GM19452 (cell line): ENCODE measurements at regions not wholly inside any gene's neighbourhood (a gene's known extent, or its start where the extent isn't known, plus 50 kb on each side); places are given as distances from the start of the nearest gene placed in this dataset.
"Not testable (repeated sequence)": the region's sequence is repeated elsewhere in the genome, so short reads cannot be mapped to it uniquely, and the experiment has no call there.

Source experiments
- ATAC-seq: cut with Tn5 transposase; IDR thresholded peaks from one replicate; pipeline ENCODE4 v1.9.1; 2021; ENCODE audit not compliant: unreplicated experiment

DNA sequence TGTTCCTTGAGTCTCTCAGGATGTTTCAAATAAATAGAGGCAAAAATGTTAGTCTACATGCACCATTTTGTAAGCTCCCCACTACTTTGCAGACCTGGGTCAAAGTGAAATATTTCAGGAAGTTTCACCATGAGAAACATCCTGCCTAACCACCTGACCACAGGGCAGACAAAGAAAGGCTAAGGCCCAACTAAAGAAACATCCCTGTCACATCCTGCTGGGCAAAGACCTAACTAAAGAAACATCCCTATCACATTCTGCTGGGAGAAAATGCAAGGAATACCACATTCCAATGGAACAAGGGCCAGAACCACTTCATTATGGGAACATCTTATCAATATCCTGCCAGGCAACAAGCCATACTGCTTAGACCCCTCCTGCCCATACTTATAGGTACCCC is 1303.4 kb downstream of the TECRL start:
- ATAC-seq = no peak

DNA sequence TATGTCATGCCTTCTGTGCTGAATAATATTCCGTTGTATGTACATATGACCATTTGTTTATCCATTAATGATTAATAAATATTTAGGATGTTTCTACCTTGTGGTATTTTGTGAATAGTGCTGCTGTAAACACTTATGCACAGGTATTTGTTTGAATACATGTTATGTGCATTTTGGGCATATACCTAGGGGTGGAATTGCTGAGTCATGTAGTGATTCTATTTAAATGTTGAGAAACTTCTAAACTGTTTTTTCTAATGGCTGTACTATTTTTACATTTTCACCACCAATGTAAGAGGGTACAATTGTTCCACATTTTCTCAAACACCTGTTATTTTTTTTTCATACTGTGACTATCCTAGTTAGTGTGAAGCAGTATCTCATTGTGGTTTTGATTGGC is 1318.6 kb downstream of the TECRL start:
- no peak for ATAC-seq

DNA sequence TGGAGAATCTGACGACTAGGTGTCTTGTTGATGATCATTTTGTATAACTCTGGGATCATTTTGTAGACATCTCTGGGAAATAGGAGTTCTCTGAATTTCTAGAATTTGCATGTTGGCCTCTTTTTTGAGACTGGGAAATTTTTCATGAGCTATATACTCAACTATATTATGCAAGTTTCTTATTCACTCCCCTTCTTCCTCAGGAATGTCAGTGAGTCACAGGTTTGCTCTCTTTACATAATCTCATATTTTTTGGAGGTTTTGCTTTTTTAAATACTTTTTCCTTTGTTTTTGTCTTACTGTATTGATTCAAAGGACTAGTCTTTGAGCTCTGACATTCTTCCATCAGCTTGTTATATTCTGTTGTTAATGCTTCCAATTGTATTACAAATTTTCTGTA is 1324.2 kb downstream of the TECRL start:
- no peak for ATAC-seq

DNA sequence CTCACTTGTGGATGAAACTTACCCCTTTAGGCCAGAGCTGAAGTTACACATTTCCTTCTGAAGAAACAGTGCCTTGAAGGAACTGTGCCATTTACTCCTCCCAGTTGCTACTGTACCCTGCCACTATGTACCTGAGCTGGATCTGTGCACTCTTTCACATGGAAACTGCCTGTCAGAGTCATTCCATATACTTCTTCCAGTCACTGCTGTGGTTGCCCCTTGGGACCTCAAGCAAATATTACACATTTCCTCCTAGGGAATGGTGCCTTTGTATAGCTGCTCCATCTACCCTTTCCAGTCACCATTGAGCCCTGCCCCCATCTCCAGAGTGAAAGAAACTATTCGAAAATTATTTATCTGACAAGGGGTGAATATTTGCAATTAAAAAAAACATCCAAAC is 1328.3 kb downstream of the TECRL start:
- no peak for ATAC-seq

DNA sequence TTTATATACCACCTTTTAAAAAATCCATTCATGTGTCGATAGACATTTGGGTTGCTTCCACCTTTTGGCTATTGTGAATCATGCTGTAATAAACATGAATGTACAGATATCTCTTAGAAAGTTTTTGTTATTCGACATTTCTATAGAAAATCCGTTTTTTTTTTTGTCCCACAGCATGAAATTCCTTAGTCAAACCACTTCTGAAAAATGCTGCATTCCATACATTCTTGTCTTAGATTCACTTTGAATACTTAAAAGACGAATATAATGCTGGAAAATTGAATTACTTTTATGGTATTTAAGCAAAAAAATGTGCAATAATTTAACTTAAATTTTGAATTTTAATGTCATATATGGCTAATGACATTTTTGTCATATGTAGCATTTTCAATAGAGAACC is 1345.5 kb downstream of the TECRL start:
- no peak for ATAC-seq

DNA sequence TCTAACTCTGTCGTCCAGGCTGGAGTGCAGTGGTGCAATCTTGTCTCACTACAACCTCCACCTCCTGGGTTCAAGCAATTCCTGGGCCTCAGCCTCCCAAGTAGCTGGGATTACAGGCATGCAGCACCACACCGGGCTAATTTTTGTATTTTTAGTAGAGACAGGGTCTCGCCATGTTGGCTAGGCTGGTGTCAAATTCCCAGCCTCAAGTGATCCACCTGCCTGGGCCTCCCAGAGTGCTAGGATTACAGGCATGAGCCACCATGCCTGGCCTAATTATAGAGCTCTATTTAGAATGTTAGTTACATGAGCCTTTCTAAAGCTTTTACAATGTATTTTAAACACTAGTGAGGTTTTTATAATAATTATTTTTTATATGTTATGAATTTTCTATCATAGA is 1346.4 kb downstream of the TECRL start:
- not testable (repeated sequence) for ATAC-seq

DNA sequence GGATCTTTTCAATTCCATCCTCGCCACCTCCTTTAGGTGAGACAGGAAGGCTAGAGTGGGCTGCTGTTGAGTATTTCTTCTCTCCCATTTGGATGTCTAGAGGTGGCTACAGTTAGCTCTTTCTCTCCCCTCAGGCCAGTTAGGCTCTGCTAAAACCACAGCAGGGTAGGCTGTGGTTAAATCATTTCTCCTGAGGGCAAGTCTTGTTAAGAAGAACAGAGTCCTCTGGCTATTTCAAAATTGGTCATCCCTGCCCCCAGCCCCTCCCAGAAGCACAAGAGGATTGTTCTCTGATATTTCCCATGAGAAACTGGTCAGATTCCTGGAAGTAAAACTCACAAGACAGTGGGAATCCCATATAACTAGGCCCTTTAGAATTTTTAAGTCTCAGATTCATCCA is 1359.5 kb downstream of the TECRL start:
- ATAC-seq = no peak

DNA sequence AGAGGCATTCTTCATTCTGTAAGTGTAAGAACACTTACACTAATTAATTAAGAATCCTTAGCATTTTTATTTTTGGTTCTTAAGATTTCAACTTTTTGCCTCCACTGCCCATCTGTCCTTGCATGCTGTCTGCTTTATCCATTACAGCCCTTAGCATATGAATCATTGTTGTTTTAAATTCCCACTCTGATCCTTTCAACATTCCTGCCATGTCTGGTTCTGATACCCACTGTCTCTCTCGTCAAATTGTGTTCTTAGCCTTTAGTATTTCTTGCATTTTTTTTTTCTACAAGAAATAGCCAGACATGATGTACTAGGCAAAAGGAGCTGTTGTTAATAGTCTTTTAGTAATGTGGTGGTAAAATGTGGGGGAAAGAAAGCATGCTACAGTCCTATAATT is 1360.0 kb downstream of the TECRL start:
- ATAC-seq = no peak

DNA sequence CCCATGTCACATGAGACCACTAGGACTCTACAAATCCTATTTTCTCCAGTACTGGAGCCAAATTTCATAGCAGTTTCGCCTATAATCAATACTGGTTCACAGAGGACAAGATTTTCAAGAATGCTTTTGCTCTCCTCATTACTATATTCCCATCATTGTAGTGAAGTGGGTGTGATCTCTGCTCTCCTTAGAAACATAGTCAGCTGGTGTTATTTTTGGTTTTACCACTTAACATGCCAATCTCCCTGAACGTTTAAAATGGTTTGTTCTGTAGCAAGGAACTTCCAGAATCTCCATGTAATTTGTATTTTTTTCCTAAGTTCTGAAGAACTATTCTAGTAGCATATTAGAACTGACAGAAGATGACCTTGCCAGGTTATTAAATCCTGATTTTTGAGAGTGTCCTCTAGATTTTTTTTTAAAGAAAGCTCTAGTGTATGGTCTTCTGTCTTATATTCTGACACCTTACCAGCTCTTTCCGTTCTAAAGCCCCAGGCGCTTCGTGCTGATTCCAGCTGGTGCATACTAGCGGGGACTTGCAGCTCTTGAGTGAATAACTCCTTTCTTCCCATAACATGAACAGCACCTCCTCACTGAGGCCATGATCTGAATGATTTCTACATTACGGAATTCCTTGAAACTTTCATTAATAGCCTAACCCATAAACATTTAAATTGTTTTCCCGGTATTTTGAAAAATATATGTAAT is 1372.9 kb downstream of the TECRL start:
- no peak for ATAC-seq

DNA sequence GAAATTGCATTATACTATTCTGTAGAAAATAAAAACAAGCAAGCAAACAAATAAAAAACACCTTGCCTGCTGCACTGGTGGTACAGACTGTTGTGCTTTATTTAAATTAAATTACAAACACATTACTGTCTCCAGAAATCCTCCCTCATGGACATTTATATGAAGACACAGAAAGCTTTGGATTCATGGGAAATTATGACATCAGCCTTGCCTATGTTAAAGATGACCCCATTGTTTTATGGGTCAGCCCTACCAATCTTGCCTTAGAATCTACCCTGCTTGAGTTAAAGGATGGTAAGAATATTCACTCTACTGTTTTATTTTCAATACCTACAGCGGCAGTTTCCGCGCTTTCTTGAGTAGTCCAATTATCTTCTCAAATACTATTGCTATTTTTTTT is 1379.9 kb downstream of the TECRL start:
- no peak for ATAC-seq

DNA sequence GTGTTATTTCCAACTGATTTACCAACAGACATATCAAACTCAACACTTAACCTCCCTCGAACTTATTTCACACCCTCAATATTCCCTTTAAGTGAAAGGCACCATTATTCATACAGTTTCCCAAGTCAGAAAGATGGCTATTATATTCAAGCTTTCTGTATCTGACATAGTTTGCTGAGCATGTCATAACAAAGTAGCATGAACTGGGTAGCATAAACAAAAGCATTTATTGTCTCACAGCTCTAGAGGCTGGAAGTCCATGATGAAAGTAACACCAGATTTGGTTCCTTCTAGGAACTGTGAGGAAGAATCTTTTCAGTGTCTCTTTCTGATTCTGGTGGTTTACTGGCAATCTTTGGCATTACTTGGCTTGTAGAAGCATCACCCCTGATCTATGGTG is 1388.6 kb downstream of the TECRL start:
- no peak for ATAC-seq

DNA sequence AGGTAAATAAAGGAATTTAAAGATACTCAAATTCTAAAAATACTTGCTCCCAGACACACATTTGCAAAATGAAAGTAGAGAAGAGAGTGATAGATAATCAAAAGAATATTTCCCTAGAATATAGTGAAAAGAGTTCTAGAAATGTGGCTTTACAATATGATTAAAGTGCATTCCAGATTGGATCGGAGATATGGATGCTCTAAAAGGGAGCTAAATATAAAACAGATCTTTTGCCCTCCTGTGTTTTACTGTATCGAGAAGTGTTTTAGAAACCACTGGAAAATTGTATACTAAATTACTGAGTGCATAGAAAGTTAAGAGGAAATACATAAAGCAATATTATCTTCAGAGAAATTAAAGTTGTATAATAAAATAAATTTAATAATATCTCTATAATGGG is 1392.0 kb downstream of the TECRL start:
- no peak for ATAC-seq

DNA sequence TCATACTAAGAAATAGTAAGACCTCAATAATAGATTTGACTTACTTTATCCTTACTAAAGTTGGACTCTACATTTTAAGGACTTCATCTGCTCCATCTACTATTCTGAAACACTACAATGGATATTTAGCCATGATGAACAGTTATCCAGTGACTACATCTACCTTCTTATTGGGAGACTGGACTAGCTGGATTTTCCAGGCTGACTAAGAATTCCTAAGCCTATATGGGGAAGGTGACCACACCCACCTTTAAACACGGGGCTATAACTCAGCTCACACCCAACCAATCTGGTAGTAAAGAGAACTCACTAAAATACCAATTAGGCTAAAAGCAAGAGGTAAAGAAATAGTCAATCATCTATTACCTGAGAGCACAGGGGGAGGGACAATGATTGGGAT is 1438.4 kb downstream of the TECRL start:
- ATAC-seq = no peak

DNA sequence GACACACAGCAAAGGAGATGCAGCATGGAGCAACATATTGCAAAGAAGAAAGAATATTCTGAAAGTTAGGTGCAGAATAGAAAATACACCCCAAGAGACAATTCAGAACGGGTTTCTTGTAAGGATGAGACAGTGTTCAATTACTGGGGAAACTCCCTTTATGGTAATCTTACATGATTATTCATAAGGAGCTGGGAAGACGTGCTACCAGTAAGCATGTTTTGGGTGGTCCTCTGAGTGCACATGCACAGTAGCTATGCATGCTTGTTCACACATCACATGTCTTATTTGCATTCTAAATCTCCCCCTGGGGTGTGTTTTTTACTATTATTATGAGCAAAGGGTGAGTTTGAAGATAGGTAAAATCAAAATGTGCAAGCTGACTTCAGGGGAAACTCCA is 1448.8 kb downstream of the TECRL start:
- no peak for ATAC-seq

DNA sequence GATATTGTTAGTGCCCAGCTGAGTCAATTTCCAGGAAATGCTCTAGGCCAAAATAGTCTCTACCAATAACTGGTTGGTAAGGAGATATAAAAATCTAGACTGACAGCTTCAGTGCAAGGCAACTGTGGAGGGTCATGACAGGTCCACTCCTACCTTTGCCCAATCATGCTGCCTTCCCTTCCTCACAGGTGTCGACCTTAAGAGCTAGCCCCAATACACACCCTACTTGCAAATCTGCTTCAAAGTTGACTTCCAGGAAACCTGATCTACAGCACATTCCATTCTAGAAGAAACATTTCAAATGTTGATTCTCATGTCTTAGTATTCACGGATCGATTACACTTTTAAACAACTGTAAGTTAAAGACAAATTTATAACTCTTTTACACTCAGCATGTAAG is 1455.5 kb downstream of the TECRL start:
- ATAC-seq = no peak

DNA sequence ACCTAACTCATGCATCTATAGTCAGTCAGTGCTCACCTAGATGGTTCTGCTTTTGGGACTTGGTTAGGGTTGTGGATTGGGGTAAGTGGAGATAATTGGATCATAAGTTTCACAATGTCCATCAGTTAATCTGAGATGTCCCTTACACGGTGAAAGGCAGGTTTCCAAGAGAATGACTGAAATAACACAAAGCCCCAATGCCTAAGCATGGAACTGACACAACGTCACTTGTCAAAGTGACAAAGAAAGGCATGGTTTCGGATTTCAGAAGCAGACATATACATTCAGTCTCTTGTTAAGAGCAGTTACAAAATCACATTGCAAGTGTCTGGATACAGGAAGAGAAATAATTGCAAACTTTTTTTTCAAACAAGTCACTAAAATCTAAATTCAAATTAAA is 1456.9 kb downstream of the TECRL start:
- ATAC-seq = no peak

DNA sequence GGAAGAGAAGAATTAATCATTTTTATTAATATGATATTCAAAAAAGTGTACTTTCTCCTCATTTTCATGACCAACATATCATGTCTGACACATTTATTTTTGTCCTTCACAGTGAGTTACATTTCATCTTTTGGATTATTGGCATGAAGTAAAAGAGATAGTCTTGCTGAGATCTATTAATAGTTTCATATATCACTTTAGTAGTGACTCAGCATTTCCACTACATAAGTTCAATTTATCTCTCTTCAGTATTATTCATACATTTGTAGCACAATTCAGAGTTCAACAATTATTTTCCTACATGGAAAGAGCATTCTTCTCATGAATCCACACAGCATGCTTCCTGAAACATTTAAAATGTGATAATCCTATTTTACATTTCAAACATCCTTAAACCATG is 1461.1 kb downstream of the TECRL start:
- no peak for ATAC-seq

DNA sequence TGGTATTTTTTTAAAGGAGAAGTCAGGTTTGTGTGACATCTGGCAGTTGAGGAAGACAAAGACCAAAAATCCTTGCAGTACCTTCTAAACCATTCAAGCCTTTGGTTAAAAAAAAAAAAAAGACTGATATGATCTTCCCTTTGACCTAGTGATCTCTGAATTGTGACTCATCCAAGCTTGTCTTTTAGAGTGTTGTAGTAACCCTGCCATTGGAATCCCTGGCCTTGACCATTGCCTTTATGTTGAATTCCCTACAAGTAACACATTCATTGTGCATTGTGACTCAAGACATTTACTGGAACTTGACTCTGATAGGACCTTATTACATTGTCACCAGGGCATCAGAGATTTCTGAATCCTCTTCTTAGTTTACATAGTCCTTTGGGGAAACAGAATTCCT is 1469.0 kb downstream of the TECRL start:
- ATAC-seq = no peak

DNA sequence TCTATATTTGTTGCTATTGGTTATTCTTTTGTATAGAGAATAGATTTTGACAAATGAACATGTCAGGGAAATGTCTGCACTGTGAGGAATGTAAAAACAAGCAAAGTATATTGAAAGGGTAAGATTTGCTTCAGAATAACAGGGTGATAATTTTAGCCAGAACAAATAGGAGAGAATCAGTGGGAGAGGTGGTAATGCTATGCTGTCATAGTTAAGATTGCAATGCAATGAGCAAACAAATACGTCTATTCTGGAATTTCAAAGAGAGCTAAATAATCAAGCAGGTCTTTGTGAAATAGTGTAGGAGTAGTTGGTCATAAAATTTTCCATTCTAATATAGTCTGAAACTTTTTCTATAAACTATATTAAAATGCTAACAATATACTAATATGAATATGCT is 1478.4 kb downstream of the TECRL start:
- ATAC-seq = no peak

DNA sequence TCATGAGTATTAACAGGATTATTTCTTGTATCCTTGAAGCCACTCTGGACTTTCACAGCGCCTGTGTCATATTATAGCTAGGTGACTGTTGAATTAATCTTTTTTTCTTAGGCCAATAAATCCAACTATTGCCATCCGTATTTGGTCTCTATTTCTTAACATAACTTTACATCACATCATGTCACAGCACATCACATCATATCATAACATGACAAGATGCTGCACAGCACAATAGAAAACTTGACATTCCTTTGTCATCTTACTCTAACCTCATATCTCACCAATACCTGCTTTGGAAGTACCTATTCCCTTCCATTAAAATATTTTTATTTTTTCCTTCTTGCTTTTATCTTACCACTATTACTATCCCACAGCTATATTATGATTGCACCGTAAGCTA is 1480.8 kb downstream of the TECRL start:
- ATAC-seq = no peak

DNA sequence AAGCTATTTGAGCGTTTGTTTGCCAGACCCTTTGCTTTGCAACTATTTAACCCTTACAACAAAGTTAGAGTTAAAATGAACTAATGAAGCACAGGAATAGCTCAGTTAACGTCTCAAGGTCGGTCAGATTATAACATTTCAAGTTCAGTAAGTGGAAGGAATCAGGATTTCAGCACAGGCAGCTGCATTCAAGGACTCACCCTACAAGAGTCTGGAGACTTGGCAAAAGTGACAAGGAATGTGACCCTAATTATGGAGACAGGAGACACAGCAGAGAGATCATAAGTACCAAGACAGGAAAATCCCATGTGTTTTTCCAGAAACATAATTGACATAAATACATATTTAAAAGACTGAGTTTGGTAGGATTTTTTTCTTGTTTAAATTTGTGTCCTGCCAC is 1481.7 kb downstream of the TECRL start:
- ATAC-seq = no peak

DNA sequence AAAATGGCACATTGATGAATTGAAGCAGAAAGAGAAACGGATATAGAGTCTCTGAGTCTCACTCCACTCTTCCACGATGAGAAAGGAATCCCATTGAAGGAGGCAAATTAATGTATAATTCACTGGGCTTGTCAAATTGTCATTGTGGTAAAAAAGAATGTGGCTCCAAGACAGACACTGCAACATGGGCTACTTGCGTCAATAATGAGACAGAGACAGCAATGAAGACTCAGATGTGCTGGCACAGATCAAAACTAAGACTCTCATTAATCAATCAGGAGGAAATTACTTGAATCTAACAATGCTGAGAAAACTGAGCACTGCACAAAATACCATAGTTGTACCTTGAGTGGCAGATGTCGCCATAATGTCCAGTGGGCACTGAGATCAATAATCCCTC is 1485.5 kb downstream of the TECRL start:
- ATAC-seq = no peak

DNA sequence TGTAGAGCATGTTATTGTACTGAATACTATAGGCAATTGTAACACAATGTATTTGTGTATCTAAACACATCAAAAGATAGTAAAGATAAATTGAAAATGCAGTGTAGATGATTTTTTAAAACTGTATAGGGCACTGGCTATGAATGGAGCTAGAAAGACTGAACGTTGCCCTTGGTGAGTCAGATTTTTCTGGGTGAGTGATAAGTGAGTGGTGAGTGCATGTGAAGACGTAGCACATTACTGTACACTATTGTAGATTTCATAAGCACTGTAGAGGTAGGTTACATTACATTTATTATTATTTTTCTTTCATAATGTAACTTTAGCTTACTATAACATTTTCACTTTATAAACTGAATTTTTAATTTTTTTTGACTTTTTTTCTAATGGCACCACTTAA is 1491.6 kb downstream of the TECRL start:
- no peak for ATAC-seq

DNA sequence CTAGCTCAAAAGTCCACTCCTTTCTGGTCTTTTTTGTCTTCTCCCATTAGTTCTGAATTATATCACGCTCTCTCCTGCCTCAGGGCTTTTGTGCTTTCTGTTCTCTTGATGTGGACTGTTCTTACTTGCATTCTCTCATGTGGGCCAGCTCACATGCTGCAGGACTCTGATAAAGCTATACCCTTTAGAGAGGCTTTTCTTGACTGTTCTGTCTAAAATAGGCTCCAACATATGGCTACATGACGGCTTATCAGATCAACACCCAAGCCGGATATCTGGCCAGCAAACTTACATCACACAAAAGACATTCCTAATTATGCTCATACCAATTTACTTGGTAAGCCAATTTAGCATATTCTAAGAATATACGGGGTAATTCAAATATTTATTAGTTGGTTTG is 1494.5 kb downstream of the TECRL start:
- no peak for ATAC-seq
